CD4-positive, alpha-beta T cell (primary cell): ENCODE measurements at regions not wholly inside any gene's neighbourhood (a gene's known extent, or its start where the extent isn't known, plus 50 kb on each side); places are given as distances from the start of the nearest gene placed in this dataset.

Source experiments
- ATAC-seq: fragments of 200-7000 bp; cut with Tn5 transposase; one replicate; pipeline ENCODE4 v1.10.0; 2022; ENCODE audit warnings: mild to moderate bottlenecking; ENCODE audit not compliant: poor library complexity
- CTCF ChIA-PET: fragments of 350-600 bp; sonication (Branson Sonifier 250); formaldehyde crosslinking; loops from one replicate; lab custom pipeline; 2021; ENCODE audit warnings: antibody characterized with exemption, inconsistent platforms; lab: Charles Lee
- POLR2A ChIA-PET: fragments of 350-600 bp; sonication (Branson Sonifier 250); formaldehyde crosslinking; loops from one replicate; lab custom pipeline; 2021; ENCODE audit warnings: antibody characterized with exemption, inconsistent platforms; lab: Charles Lee
- DNase-seq, 14 experiments: peaks; one replicate each; pipeline ENCODE4 v3.0.0-alpha.2; 2013 to 2020; ENCODE audit warnings: mixed read lengths in 2 of 14
- H3K27ac ChIP-seq, 2 donors: one replicate each; pipeline versions ENCODE4 v1.5.1 to v1.7.0; 2013; ENCODE audit warnings: low read length in 2 of 2, low read depth in 1 of 2, mild to moderate bottlenecking in 1 of 2
- H3K27me3 ChIP-seq, 2 experiments: 1 replicate in 1 of 2; 2 replicates in 1 of 2; pipeline versions ENCODE4 v1.6.1 to v1.7.0; 2013; ENCODE audit warnings: low read length in 2 of 2, control low read depth in 1 of 2, mild to moderate bottlenecking in 1 of 2, moderate library complexity in 1 of 2; ENCODE audit not compliant: insufficient read depth in 2 of 2, control insufficient read depth in 1 of 2
- H3K36me3 ChIP-seq: one replicate; pipeline ENCODE4 v1.6.1; 2013; ENCODE audit warnings: low read length, control low read depth; ENCODE audit not compliant: insufficient read depth
- H3K4me1 ChIP-seq: one replicate; pipeline ENCODE4 v1.6.1; 2013; ENCODE audit warnings: low read length, control low read depth; ENCODE audit not compliant: insufficient read depth
- H3K4me3 ChIP-seq: one replicate; pipeline ENCODE4 v1.5.1; 2013; ENCODE audit warnings: mild to moderate bottlenecking, low read length, moderate library complexity
- H3K9me3 ChIP-seq, 2 experiments: 1 replicate in 1 of 2; 2 replicates in 1 of 2; pipeline versions ENCODE4 v1.6.1 to v1.7.0; 2013; ENCODE audit warnings: low read length in 2 of 2, mild to moderate bottlenecking in 2 of 2, control low read depth in 1 of 2, moderate library complexity in 1 of 2; ENCODE audit not compliant: control insufficient read depth in 1 of 2, insufficient read depth in 1 of 2
- H3K27ac Mint-ChIP-seq: one replicate; pipeline ENCODE4 v1.8.0; 2020; ENCODE audit warnings: mixed read lengths
- H3K27me3 Mint-ChIP-seq: one replicate; pipeline ENCODE4 v1.8.0; 2021; ENCODE audit warnings: mixed read lengths
- H3K36me3 Mint-ChIP-seq: one replicate; pipeline ENCODE4 v1.8.0; 2021; ENCODE audit warnings: low read depth, mixed read lengths
- H3K4me1 Mint-ChIP-seq: one replicate; pipeline ENCODE4 v1.8.0; 2021; ENCODE audit warnings: low read depth, mixed read lengths
- H3K4me3 Mint-ChIP-seq: one replicate; pipeline ENCODE4 v1.8.0; 2020; ENCODE audit warnings: mild to moderate bottlenecking, mixed read lengths
- H3K9me3 Mint-ChIP-seq: one replicate; pipeline ENCODE4 v1.8.0; 2020; ENCODE audit warnings: mixed read lengths
- intact Hi-C, 2 experiments: fragments of 100-400 bp; cut with DNase I in 1 of 2; cut with micrococcal nuclease in 1 of 2; formaldehyde crosslinking; loops; one replicate each; pipeline versions ENCODE4 v1.15.1 to v1.9.0; 2023 to 2025; cut with DNase I, micrococcal nuclease
- TF ChIP-seq, protein P1 (sequence below): fragments of 200-600 bp; IDR thresholded peaks from one replicate; pipeline ENCODE4 v1.8.0; 2022; ENCODE audit warnings: antibody characterized with exemption, mild to moderate bottlenecking

DNA sequence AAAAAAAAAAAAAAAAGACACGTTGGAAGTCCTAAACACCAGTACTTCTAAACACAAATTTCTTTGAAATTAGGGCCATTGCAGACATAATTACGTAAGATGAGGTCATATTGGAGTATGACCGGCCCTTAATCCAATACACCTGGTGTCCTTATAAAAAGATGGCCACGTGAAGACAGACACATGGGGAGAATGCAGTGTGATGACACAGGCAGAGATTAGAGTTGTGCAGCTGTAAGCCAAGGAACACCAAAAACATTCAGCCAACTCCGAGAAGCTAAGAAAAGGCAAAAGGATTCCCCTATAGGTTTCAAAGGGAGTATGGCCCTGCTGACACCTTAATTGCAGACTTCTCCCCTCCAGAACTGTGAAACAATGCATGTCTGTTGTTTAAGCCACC lies 379.0 kb upstream of the PDZRN3 start:
- ATAC-seq (no peak), DNase-seq (no peak)
- no peak overlapping the region for H3K27ac ChIP-seq
- H3K36me3 Mint-ChIP-seq: no peaks in the 10 kb centered on the region
- H3K36me3 ChIP-seq: no peaks in the 10 kb centered on the region
- H3K27ac Mint-ChIP-seq: no peak overlapping the region
- H3K4me3 Mint-ChIP-seq: no peak overlapping the region
- H3K9me3 ChIP-seq: peaks cover 0 to 4% of the 10 kb centered on the region in 2 experiments
- no peaks in the 10 kb centered on the region for H3K27me3 ChIP-seq
- H3K27me3 Mint-ChIP-seq: no peaks in the 10 kb centered on the region
- ChIA-PET POLR2A (no interaction called here), CTCF (no interaction called here)
- no peak overlapping the region for H3K4me3 ChIP-seq
- H3K4me1 Mint-ChIP-seq: no peaks in the 10 kb centered on the region
- intact Hi-C loops: no loop called here
- no peaks in the 10 kb centered on the region for H3K4me1 ChIP-seq
- H3K9me3 Mint-ChIP-seq: peaks cover 9% of the 10 kb centered on the region
- TF ChIP-seq, protein P1, sequence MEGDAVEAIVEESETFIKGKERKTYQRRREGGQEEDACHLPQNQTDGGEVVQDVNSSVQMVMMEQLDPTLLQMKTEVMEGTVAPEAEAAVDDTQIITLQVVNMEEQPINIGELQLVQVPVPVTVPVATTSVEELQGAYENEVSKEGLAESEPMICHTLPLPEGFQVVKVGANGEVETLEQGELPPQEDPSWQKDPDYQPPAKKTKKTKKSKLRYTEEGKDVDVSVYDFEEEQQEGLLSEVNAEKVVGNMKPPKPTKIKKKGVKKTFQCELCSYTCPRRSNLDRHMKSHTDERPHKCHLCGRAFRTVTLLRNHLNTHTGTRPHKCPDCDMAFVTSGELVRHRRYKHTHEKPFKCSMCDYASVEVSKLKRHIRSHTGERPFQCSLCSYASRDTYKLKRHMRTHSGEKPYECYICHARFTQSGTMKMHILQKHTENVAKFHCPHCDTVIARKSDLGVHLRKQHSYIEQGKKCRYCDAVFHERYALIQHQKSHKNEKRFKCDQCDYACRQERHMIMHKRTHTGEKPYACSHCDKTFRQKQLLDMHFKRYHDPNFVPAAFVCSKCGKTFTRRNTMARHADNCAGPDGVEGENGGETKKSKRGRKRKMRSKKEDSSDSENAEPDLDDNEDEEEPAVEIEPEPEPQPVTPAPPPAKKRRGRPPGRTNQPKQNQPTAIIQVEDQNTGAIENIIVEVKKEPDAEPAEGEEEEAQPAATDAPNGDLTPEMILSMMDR: no peak

DNA sequence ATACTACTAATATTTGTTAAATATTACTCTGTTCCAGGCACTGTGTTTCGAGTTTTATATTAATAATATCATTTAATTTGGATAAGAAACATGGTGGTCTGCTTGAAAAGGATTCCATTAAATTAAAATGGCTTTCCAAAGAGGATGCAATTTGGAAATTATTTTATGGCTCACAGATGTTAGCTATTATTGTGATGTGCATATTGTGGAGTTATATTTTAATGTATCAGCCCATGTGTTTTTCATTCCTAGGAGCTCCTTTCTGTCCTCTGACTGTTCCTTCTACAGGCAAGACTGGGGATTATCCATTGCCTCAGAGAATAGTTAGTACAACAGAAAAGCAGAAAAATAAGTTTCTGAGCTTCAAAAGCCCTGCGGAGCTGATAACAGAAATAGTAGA lies 376.7 kb upstream of the PDZRN3 start:
- CTCF ChIA-PET: no interaction called here
- no peak overlapping the region for H3K27ac ChIP-seq
- TF ChIP-seq, protein P1: no peak
- H3K4me1 ChIP-seq: no peaks in the 10 kb centered on the region
- Mint-ChIP-seq H3K36me3 (no peaks in the 10 kb centered on the region), H3K27ac (no peak overlapping the region), H3K4me3 (no peak overlapping the region), H3K4me1 (no peaks in the 10 kb centered on the region), H3K27me3 (no peaks in the 10 kb centered on the region), H3K9me3 (peaks cover 11% of the 10 kb centered on the region)
- peaks cover 0 to 4% of the 10 kb centered on the region in 2 experiments for H3K9me3 ChIP-seq
- no peaks in the 10 kb centered on the region for H3K27me3 ChIP-seq
- H3K36me3 ChIP-seq: no peaks in the 10 kb centered on the region
- no peak for DNase-seq
- intact Hi-C loops: no loop called here
- H3K4me3 ChIP-seq: no peak overlapping the region
- POLR2A ChIA-PET: no interaction called here
- ATAC-seq: no peak

DNA sequence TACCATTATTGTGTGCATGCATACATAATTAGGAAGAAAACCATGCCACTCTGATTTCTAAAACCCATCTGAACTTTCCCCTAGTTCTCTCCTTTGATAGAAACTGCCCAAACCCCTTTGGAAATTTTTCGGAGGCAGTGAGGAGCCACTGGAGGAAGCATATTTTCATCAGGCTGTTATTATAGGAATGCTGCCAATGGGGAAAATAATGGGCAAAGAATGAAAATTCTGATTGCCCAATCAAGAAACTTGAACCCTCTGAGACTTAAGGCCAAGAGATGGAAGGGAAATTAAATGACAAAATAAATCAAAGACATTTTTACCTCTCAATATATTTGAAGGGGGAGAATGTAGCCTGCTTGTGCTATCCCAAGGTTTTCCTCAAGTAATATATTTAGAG lies 376.0 kb upstream of the PDZRN3 start:
- no peaks in the 10 kb centered on the region for H3K36me3 Mint-ChIP-seq
- DNase-seq: no peak
- ATAC-seq: no peak
- TF ChIP-seq, protein P1: no peak
- intact Hi-C loops: no loop called here
- H3K4me1 Mint-ChIP-seq: no peaks in the 10 kb centered on the region
- H3K27ac Mint-ChIP-seq: no peak overlapping the region
- Histone ChIP-seq H3K36me3 (no peaks in the 10 kb centered on the region), H3K4me1 (no peaks in the 10 kb centered on the region), H3K4me3 (no peak overlapping the region), H3K9me3 (peaks cover 0 to 4% of the 10 kb centered on the region in 2 experiments), H3K27ac (no peak overlapping the region), H3K27me3 (no peaks in the 10 kb centered on the region)
- H3K4me3 Mint-ChIP-seq: no peak overlapping the region
- ChIA-PET POLR2A (no interaction called here), CTCF (no interaction called here)
- H3K9me3 Mint-ChIP-seq: peaks cover 9% of the 10 kb centered on the region
- no peaks in the 10 kb centered on the region for H3K27me3 Mint-ChIP-seq
